GM12891 (cell line): ENCODE measurements at regions not wholly inside any gene's neighbourhood (a gene's known extent, or its start where the extent isn't known, plus 50 kb on each side); places are given as distances from the start of the nearest gene placed in this dataset.

Experiments
- PAX5 ChIP-seq: IDR thresholded peaks from 2 replicates; pipeline ENCODE4 v1.6.1; 2011; ENCODE audit warnings: low read length, moderate library complexity, mild to moderate bottlenecking; ENCODE audit not compliant: insufficient read depth, severe bottlenecking
- POLR2A ChIP-seq: IDR thresholded peaks from 2 replicates; pipeline ENCODE4 v1.6.1; 2011; ENCODE audit warnings: low read depth, low read length, control low read depth
- POLR2AphosphoS5 ChIP-seq: IDR thresholded peaks from 2 replicates; pipeline ENCODE4 v1.6.1; 2011; ENCODE audit warnings: low read depth, low read length, control low read depth
- TAF1 ChIP-seq: IDR thresholded peaks from 2 replicates; pipeline ENCODE4 v1.6.1; 2011; ENCODE audit warnings: low read depth, low read length, control low read depth

GRCh38 chr1:82065916-82066315 is 265.2 kb downstream of the ADGRL2 start:
- TF ChIP-seq TAF1 (no peak), PAX5 (no peak), POLR2AphosphoS5 (no peak), POLR2A (no peak)
